ENCODE measurements at regions not wholly inside any gene's neighbourhood (a gene's known extent, or its start where the extent isn't known, plus 50 kb on each side); places are given as distances from the start of the nearest gene placed in this dataset.

DNA sequence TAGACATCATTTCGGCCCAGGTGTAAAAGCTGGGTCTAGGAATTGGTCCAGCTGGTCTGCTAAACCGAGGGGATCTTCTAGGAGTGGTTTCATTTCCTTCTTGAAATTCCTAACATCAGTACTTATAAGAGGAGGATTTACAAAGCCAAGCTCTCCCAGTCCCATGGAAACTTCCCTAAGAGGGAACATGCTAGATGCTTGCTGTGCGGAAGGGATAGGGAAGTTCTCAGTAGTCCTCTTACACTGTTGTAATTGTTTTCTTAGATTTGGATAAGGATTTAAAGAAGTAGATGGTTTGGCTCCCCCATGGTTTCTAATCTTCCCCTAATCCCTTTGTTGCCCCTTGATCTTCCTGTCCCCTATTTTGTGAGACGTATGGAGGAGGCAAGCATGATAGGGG lies 89.7 kb upstream of the XCR1 start:
- TF ChIP-seq, protein P1, sequence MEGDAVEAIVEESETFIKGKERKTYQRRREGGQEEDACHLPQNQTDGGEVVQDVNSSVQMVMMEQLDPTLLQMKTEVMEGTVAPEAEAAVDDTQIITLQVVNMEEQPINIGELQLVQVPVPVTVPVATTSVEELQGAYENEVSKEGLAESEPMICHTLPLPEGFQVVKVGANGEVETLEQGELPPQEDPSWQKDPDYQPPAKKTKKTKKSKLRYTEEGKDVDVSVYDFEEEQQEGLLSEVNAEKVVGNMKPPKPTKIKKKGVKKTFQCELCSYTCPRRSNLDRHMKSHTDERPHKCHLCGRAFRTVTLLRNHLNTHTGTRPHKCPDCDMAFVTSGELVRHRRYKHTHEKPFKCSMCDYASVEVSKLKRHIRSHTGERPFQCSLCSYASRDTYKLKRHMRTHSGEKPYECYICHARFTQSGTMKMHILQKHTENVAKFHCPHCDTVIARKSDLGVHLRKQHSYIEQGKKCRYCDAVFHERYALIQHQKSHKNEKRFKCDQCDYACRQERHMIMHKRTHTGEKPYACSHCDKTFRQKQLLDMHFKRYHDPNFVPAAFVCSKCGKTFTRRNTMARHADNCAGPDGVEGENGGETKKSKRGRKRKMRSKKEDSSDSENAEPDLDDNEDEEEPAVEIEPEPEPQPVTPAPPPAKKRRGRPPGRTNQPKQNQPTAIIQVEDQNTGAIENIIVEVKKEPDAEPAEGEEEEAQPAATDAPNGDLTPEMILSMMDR (IDR thresholded peaks at IDR 0.05; ENCODE audit: insufficient read depth, low read depth, low read length), result no peak
- TF ChIP-seq EZH2 (IDR thresholded peaks at IDR 0.05; ENCODE audit: insufficient read depth, low read length), result no peak

Measured in astrocyte (in vitro differentiated cells and primary cell).